DMS114 treated with DMSO at 0.1 percent for 48 hours (cell line): ENCODE measurements at regions not wholly inside any gene's neighbourhood (a gene's known extent, or its start where the extent isn't known, plus 50 kb on each side); places are given as distances from the start of the nearest gene placed in this dataset.

ENCODE experiments used
- DNase-seq: peaks from one replicate; lab custom pipeline; 2025; ENCODE audit not compliant: unreplicated experiment; lab: John Stamatoyannopoulos, UW

- DNase-seq, result no peak
Observed at GRCh38 chr6:6834356-6835222, 246.1 kb downstream of the LY86 start.

- DNase-seq, result no peak
Observed at GRCh38 chr6:6835223-6835503, 246.6 kb downstream of the LY86 start.

- no peak for DNase-seq
Observed at GRCh38 chr6:6836609-6837406, 248.3 kb downstream of the LY86 start.

GRCh38 chr6:6837541-6838080 is 249.1 kb downstream of the LY86 start:
- no peak for DNase-seq

GRCh38 chr6:6840831-6841291 is 252.3 kb downstream of the LY86 start:
- no peak for DNase-seq

GRCh38 chr6:6841571-6841970 is 253.1 kb downstream of the LY86 start:
- no peak for DNase-seq

- no peak for DNase-seq
Observed at GRCh38 chr6:6842291-6842690, 253.8 kb downstream of the LY86 start.

- DNase-seq, result no peak
Observed at GRCh38 chr6:6843057-6843627, 254.6 kb downstream of the LY86 start.

- no peak for DNase-seq
Observed at GRCh38 chr6:6843777-6844176, 255.3 kb downstream of the LY86 start.

- DNase-seq, result no peak
Observed at GRCh38 chr6:6844530-6844929, 256.0 kb downstream of the LY86 start.

- no peak for DNase-seq
Observed at GRCh38 chr6:6845603-6846002, 257.1 kb downstream of the LY86 start.

GRCh38 chr6:6847591-6847990 is 259.1 kb downstream of the LY86 start:
- no peak for DNase-seq

GRCh38 chr6:6851059-6851948 is 256.5 kb upstream of the RREB1 start:
- no peak for DNase-seq

- DNase-seq, result no peak
Observed at GRCh38 chr6:6851949-6852261, 255.9 kb upstream of the RREB1 start.

- DNase-seq, result no peak
Observed at GRCh38 chr6:6856538-6857523, 250.9 kb upstream of the RREB1 start.

- no peak for DNase-seq
Observed at GRCh38 chr6:6857528-6857927, 250.2 kb upstream of the RREB1 start.

GRCh38 chr6:6858533-6858982 is 249.2 kb upstream of the RREB1 start:
- no peak for DNase-seq

GRCh38 chr6:6859105-6859504 is 248.7 kb upstream of the RREB1 start:
- DNase-seq, result no peak

GRCh38 chr6:6859722-6860121 is 248.0 kb upstream of the RREB1 start:
- no peak for DNase-seq

- DNase-seq, result no peak
Observed at GRCh38 chr6:6860863-6861262, 246.9 kb upstream of the RREB1 start.
